H1 (cell line): ENCODE measurements at regions not wholly inside any gene's neighbourhood (a gene's known extent, or its start where the extent isn't known, plus 50 kb on each side); places are given as distances from the start of the nearest gene placed in this dataset.
A peak's percentile ranks its signal among the peaks of the same experiment; 100 is the strongest.

Source experiments
- CTCF ChIA-PET: fragments of 300-600 bp; sonication (Branson Sonifier 250); formaldehyde crosslinking; loops from one replicate; lab custom pipeline; 2021; ENCODE audit not compliant: partially characterized antibody; lab: Charles Lee
- POLR2A ChIA-PET: fragments of 300-600 bp; sonication (Branson Sonifier 250); formaldehyde crosslinking; loops from one replicate; lab custom pipeline; 2021; ENCODE audit warnings: inconsistent platforms; ENCODE audit not compliant: partially characterized antibody; lab: Charles Lee
- DNase-seq, 2 experiments: peaks; one replicate each; pipeline versions ENCODE4 v3.0.0 to v3.0.0-alpha.2; 2010 to 2022; ENCODE audit warnings: low spot score in 2 of 2, low read depth in 1 of 2, mixed read lengths in 1 of 2
- FAIRE-seq: peaks from 2 replicates; lab custom pipeline; 2011; peaks lifted over from hg19 to GRCh38; lab: Jason Lieb, UNC
- H2AFZ ChIP-seq: 2 replicates; pipeline ENCODE4 v1.8.1; 2012; ENCODE audit warnings: low read length, inconsistent platforms
- H2AK5ac ChIP-seq: 2 replicates; pipeline ENCODE4 v1.6.1; 2013; ENCODE audit warnings: low read depth, low read length
- H2BK120ac ChIP-seq: replicated peaks from 2 replicates; pipeline ENCODE3; 2013; ENCODE audit warnings: low read depth, low read length, inconsistent platforms
- H2BK12ac ChIP-seq: 2 replicates; pipeline ENCODE4 v1.6.1; 2013; ENCODE audit warnings: low read depth, low read length
- H2BK15ac ChIP-seq: 2 replicates; pipeline ENCODE4 v1.6.1; 2013; ENCODE audit warnings: low read length
- H2BK20ac ChIP-seq: 2 replicates; pipeline ENCODE4 v1.6.1; 2013; ENCODE audit warnings: low read length
- H2BK5ac ChIP-seq: 2 replicates; pipeline ENCODE4 v1.6.1; 2013; ENCODE audit warnings: low read depth, low read length
- H3K14ac ChIP-seq: 2 replicates; pipeline ENCODE4 v1.6.1; 2013; ENCODE audit warnings: inconsistent platforms; ENCODE audit not compliant: insufficient read length
- H3K18ac ChIP-seq: 2 replicates; pipeline ENCODE4 v1.6.1; 2013; ENCODE audit warnings: low read length; ENCODE audit errors: extremely low read depth
- H3K23ac ChIP-seq: 2 replicates; pipeline ENCODE4 v1.6.1; 2013; ENCODE audit warnings: inconsistent platforms; ENCODE audit not compliant: insufficient read length
- H3K23me2 ChIP-seq: 2 replicates; pipeline ENCODE4 v1.6.1; 2013; ENCODE audit warnings: low read depth, low read length
- H3K27ac ChIP-seq: 2 replicates; pipeline ENCODE4 v1.6.1; 2011; ENCODE audit warnings: low read depth, low read length, inconsistent platforms
- H3K27me3 ChIP-seq, 4 experiments: replicated peaks in 1 of 4; 1 replicate in 1 of 4; 2 replicates in 3 of 4; pipeline versions ENCODE4 v1.6.1 to v1.8.1; 2011 to 2013; ENCODE audit warnings: low read length in 3 of 4, mild to moderate bottlenecking in 3 of 4, inconsistent platforms in 2 of 4, mixed read lengths in 2 of 4, moderate library complexity in 1 of 4; ENCODE audit not compliant: control insufficient read depth in 3 of 4, insufficient read depth in 3 of 4; ENCODE audit errors: extremely low read depth in 1 of 4
- H3K36me3 ChIP-seq, 4 experiments: 2 replicates each; pipeline versions ENCODE4 v1.6.1 to v1.8.1; 2011 to 2013; ENCODE audit warnings: mild to moderate bottlenecking in 4 of 4, low read length in 3 of 4, moderate library complexity in 2 of 4, control low read depth in 1 of 4, inconsistent platforms in 1 of 4; ENCODE audit not compliant: insufficient read depth in 4 of 4, control insufficient read depth in 2 of 4
- H3K4ac ChIP-seq: replicated peaks from 2 replicates; pipeline ENCODE3; 2013; ENCODE audit warnings: low read length, low read depth, mixed read lengths, inconsistent platforms; ENCODE audit not compliant: insufficient read length
- H3K4me1 ChIP-seq, 4 experiments: replicated peaks in 1 of 4; 1 replicate in 1 of 4; 2 replicates in 3 of 4; pipeline versions ENCODE4 v1.6.1 to v1.8.1; 2011 to 2013; ENCODE audit warnings: low read length in 3 of 4, inconsistent platforms in 2 of 4, mixed read lengths in 1 of 4; ENCODE audit not compliant: insufficient read depth in 4 of 4, control insufficient read depth in 3 of 4
- H3K4me2 ChIP-seq, 2 experiments: 2 replicates each; pipeline versions ENCODE4 v1.6.1 to v1.8.1; 2011 to 2013; ENCODE audit warnings: low read depth in 2 of 2, low read length in 2 of 2, control low read depth in 1 of 2, inconsistent platforms in 1 of 2, mild to moderate bottlenecking in 1 of 2; ENCODE audit not compliant: insufficient read depth in 1 of 2
- H3K4me3 ChIP-seq, 4 experiments: fragments of 200-600, 300-600 bp in 1 of 4; sonication (generic), shearing (Covaris generic), sonication (Bioruptor Twin) in 1 of 4; 2 replicates each; pipeline versions ENCODE4 v1.5.1 to v1.8.1; 2011 to 2016; ENCODE audit warnings: low read length in 4 of 4, low read depth in 3 of 4, control low read depth in 2 of 4, inconsistent platforms in 2 of 4, mild to moderate bottlenecking in 2 of 4, mixed read lengths in 1 of 4, moderate library complexity in 1 of 4; ENCODE audit not compliant: insufficient read depth in 2 of 4; ENCODE audit errors: extremely low read depth in 1 of 4
- H3K56ac ChIP-seq: replicated peaks from 2 replicates; pipeline ENCODE3; 2013; ENCODE audit warnings: low read depth, mild to moderate bottlenecking, mixed read lengths, low read length, inconsistent platforms; ENCODE audit not compliant: insufficient read length
- H3K79me1 ChIP-seq: 2 replicates; pipeline ENCODE4 v1.6.1; 2013; ENCODE audit warnings: low read depth, low read length, control low read depth
- H3K79me2 ChIP-seq, 2 experiments: 2 replicates each; pipeline versions ENCODE4 v1.6.1 to v1.8.1; 2012 to 2013; ENCODE audit warnings: low read length in 2 of 2, mild to moderate bottlenecking in 2 of 2, inconsistent platforms in 1 of 2; ENCODE audit not compliant: insufficient read depth in 2 of 2, control insufficient read depth in 1 of 2
- H3K9ac ChIP-seq, 4 experiments: replicated peaks in 1 of 4; 1 replicate in 1 of 4; 2 replicates in 3 of 4; pipeline versions ENCODE4 v1.6.1 to v1.8.1; 2011 to 2013; ENCODE audit warnings: low read depth in 3 of 4, low read length in 3 of 4, control low read depth in 2 of 4, mild to moderate bottlenecking in 2 of 4, moderate library complexity in 2 of 4, inconsistent platforms in 1 of 4; ENCODE audit errors: extremely low read depth in 1 of 4
- H3K9me3 ChIP-seq, 2 experiments: 2 replicates each; pipeline versions ENCODE4 v1.6.1 to v1.8.1; 2012 to 2013; ENCODE audit warnings: mild to moderate bottlenecking in 2 of 2, moderate library complexity in 2 of 2, control low read depth in 1 of 2, inconsistent platforms in 1 of 2, low read depth in 1 of 2, low read length in 1 of 2, mixed read lengths in 1 of 2; ENCODE audit not compliant: insufficient read depth in 2 of 2
- H4K20me1 ChIP-seq, 2 experiments: replicated peaks in 1 of 2; 2 replicates each; pipeline versions ENCODE3 to v1.8.1; 2011 to 2013; ENCODE audit warnings: inconsistent platforms in 2 of 2, low read length in 2 of 2, mild to moderate bottlenecking in 1 of 2; ENCODE audit not compliant: insufficient read depth in 2 of 2, control insufficient read depth in 1 of 2
- H4K5ac ChIP-seq: 2 replicates; pipeline ENCODE4 v1.6.1; 2013; ENCODE audit warnings: low read length, low read depth, mixed read lengths, inconsistent platforms; ENCODE audit not compliant: insufficient read length
- H4K8ac ChIP-seq: 2 replicates; pipeline ENCODE4 v1.8.0; 2013; ENCODE audit warnings: mild to moderate bottlenecking, moderate library complexity, low read length, inconsistent platforms; ENCODE audit not compliant: insufficient read depth; ENCODE audit errors: extremely low read depth
- H4K91ac ChIP-seq: replicated peaks from 2 replicates; pipeline ENCODE3; 2013; ENCODE audit warnings: low read length, mixed read lengths, inconsistent platforms; ENCODE audit not compliant: insufficient read length
- CTBP2 ChIP-seq: IDR thresholded peaks from 2 replicates; pipeline ENCODE4 v1.7.0; 2011; ENCODE audit warnings: borderline replicate concordance, mild to moderate bottlenecking, moderate library complexity, mixed read lengths, low read length; ENCODE audit not compliant: insufficient read depth, insufficient read length
- EP300 ChIP-seq, 2 experiments: IDR thresholded peaks; 1 replicate in 1 of 2; 2 replicates in 1 of 2; pipeline ENCODE4 v1.6.1; 2011 to 2012; ENCODE audit warnings: low read depth in 2 of 2, low read length in 2 of 2, mild to moderate bottlenecking in 2 of 2, borderline replicate concordance in 1 of 2, inconsistent platforms in 1 of 2, moderate library complexity in 1 of 2
- NANOG ChIP-seq: IDR thresholded peaks from 2 replicates; pipeline ENCODE4 v1.6.1; 2011; ENCODE audit warnings: low read length, low read depth, mild to moderate bottlenecking, inconsistent platforms; ENCODE audit not compliant: insufficient read depth, poor library complexity, severe bottlenecking
- RXRA ChIP-seq: IDR thresholded peaks from 2 replicates; pipeline ENCODE4 v1.6.1; 2011; ENCODE audit warnings: low read depth, mild to moderate bottlenecking, low read length, moderate library complexity; ENCODE audit not compliant: insufficient read depth
- TEAD4 ChIP-seq: IDR thresholded peaks from 2 replicates; pipeline ENCODE4 v1.6.1; 2012; ENCODE audit warnings: low read depth, low read length, inconsistent platforms, mixed read lengths
- YY1 ChIP-seq: IDR thresholded peaks from 2 replicates; pipeline ENCODE4 v1.6.1; 2011; ENCODE audit warnings: low read depth, mild to moderate bottlenecking, low read length
- WGBS, 2 experiments: shearing (Covaris generic) in 1 of 2; methylation state at CpG; one replicate each; pipeline versions ENCODE4 v1.1.6 to v1.1.7; 2013 to 2015; ENCODE audit warnings: low lambda C conversion rate in 2 of 2, mixed read lengths in 2 of 2, inconsistent platforms in 1 of 2, low coverage in 1 of 2, missing lambda C conversion rate in 1 of 2; ENCODE audit not compliant: insufficient replicate concordance in 2 of 2, insufficient coverage in 1 of 2, insufficient read length in 1 of 2; ENCODE audit errors: extremely low coverage in 1 of 2, missing lambda C conversion rate in 1 of 2; 5-methylcytosine and 5-hydroxymethylcytosine counted together

GRCh38 chr6:156654919-156655918 lies 122.0 kb upstream of the ARID1B start:
- Histone ChIP-seq H3K18ac (peak overlapping the region; percentile 40; the same call in 1 of the 2 replicates), H3K4me1 (peaks cover 0 to 22% (median 15%) of the 10 kb centered on the region in 4 experiments; a peak in 6 of 7 replicates), H2BK12ac (peak overlapping the region; percentile 77; the same call in 1 of the 2 replicates), H4K20me1 (no peaks in the 10 kb centered on the region), H3K4me2 (peak overlapping the region; percentile 11 to 49; a peak in 3 of 4 replicates), H4K5ac (no peak overlapping the region), H2BK15ac (0 out of 2 replicates have a peak overlapping the region, but pooled peaks have one; percentile 12), H2AFZ (no peak overlapping the region), H3K56ac (no peak overlapping the region), H3K9me3 (peaks cover 0 to 8% of the 10 kb centered on the region in 2 experiments; a peak in 2 of 4 replicates), H2BK120ac (peak overlapping the region; percentile 67), H4K91ac (peak overlapping the region; percentile 70), H3K79me2 (no peaks in the 10 kb centered on the region), H3K27ac (peak overlapping the region; percentile 9; the same call in 1 of the 2 replicates), H2BK20ac (peak overlapping the region; percentile 93), H3K4me3 (peak overlapping the region in 1 of 4 experiments; percentile 6; a peak in 1 of 8 replicates), H4K8ac (no peak overlapping the region), H3K4ac (peak overlapping the region; percentile 47), H3K23me2 (peaks cover 3% of the 10 kb centered on the region; the same call in 1 of the 2 replicates), H3K27me3 (no peaks in the 10 kb centered on the region), H3K23ac (no peak overlapping the region), H2BK5ac (peak overlapping the region; percentile 35; the same call in 1 of the 2 replicates), H3K14ac (no peak overlapping the region), H2AK5ac (no peak overlapping the region), H3K9ac (no peak overlapping the region), H3K79me1 (no peaks in the 10 kb centered on the region), H3K36me3 (no peaks in the 10 kb centered on the region)
- DNase-seq (peak; percentile 34 to 68), FAIRE-seq (peak; percentile 82)
- 73% methylated on average over 8 of the region's 8 CpGs; no CpG with 5 or more reads in 1 of the 2 experiments for WGBS, 2 experiments
- ChIA-PET POLR2A (interaction anchor here (1.1 to 2.1 kb wide), 2 partner anchors 10 to 121 kb away, joined by 3 to 8 read pairs; partner anchors contain the start of gene ARID1B), CTCF (interaction anchor here (0.6 to 1.3 kb wide), 4 partner anchors 8 to 65 kb away, joined by 3 to 4 read pairs (median 3); no protein-coding TSS in a partner anchor)
- TF ChIP-seq CTBP2 (peak; percentile 94), TEAD4 (no peak), YY1 (peak; percentile 66), RXRA (no peak), NANOG (peak; percentile 96), EP300 (IDR thresholded peaks at IDR 0.05; ENCODE audit: borderline replicate concordance in 1 of 2, low read depth in 2 of 2, low read length in 2 of 2) (peak in 1 of 2 experiments; percentile 64; a peak in 1 of 3 replicates)
